ENCODE measurements at regions not wholly inside any gene's neighbourhood (a gene's known extent, or its start where the extent isn't known, plus 50 kb on each side); places are given as distances from the start of the nearest gene placed in this dataset.

DNA sequence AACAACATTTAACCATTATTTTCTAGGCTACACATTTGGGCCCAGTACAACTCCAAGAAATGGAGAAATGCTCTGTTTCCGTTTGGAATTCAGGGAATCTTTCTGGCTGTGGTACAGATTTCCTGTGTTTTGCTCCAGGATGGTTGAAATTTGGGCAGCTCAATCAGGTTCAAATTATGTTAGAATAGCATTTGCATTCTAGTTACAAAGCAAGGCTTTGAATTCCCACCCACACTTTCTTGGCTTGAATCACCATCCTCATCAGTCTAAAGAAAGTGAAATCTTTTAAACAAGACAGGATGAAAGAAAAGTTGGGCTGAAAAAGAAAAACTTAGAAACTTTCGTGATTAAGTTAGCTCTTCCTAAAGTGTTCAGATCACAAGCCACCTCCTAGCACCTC is 98.1 kb upstream of the VCX3B start:
- TF ChIP-seq, protein P1, sequence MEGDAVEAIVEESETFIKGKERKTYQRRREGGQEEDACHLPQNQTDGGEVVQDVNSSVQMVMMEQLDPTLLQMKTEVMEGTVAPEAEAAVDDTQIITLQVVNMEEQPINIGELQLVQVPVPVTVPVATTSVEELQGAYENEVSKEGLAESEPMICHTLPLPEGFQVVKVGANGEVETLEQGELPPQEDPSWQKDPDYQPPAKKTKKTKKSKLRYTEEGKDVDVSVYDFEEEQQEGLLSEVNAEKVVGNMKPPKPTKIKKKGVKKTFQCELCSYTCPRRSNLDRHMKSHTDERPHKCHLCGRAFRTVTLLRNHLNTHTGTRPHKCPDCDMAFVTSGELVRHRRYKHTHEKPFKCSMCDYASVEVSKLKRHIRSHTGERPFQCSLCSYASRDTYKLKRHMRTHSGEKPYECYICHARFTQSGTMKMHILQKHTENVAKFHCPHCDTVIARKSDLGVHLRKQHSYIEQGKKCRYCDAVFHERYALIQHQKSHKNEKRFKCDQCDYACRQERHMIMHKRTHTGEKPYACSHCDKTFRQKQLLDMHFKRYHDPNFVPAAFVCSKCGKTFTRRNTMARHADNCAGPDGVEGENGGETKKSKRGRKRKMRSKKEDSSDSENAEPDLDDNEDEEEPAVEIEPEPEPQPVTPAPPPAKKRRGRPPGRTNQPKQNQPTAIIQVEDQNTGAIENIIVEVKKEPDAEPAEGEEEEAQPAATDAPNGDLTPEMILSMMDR (IDR thresholded peaks at IDR 0.05), result no peak
- TF ChIP-seq POLR2A (IDR thresholded peaks at IDR 0.05), result no peak
- intact Hi-C loops (cut with DNase I; ENCODE audit: low total_unique reads), result no loop called here

DNA sequence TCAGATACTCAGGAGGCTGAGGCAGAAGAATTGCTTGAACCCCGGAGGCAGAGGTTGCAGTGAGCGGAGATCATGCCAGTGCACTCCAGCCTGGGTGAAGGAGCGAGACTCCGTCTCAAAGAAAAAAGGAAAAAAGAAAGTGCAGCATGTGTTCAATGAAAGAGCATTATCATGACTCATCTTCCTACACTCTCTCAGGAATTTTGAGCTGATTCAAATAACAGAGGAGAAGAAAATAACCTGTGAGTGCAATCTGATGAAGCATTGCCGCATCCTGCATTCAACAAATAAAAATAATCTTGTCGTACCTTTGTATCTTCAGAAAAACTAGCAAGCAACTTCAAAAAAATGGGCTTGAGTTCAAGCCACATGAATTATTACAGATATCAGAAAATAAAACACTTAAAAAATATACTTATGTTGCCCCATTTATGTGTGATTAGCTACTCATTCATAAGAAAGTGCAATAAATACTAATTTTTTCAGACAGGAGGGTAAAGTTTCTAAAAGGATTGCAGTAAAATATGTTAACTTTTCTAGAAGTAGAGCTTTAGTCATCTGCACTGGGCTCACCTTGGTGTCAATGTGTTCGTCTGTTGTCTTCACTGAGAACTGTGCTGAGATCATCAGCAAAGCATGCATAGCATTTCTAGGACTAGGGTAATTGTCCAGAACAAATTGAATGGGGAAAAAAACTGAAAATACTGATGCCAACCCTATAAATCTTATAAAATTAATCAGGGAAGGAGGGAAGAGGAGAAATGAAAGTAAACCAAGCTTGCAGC is 90.4 kb upstream of the VCX3B start:
- Histone ChIP-seq H3K27ac (no peak overlapping the region), H3K36me3 (no peaks in the 10 kb centered on the region), H3K4me3 (no peak overlapping the region), H3K4me1 (no peaks in the 10 kb centered on the region), H3K9me3 (no peaks in the 10 kb centered on the region), H3K27me3 (no peaks in the 10 kb centered on the region)
- DNase-seq, result no peak
- TF ChIP-seq, protein P1 (IDR thresholded peaks at IDR 0.05), result no peak
- no peak for TF ChIP-seq POLR2A (IDR thresholded peaks at IDR 0.05)
- intact Hi-C loops (cut with DNase I; ENCODE audit: low total_unique reads), result no loop called here

More for the DNA sequence above, 98.1 kb upstream of the VCX3B start:
- H3K27ac ChIP-seq, result no peak overlapping the region
- H3K4me1 ChIP-seq, result no peaks in the 10 kb centered on the region
- H3K27me3 ChIP-seq, result no peaks in the 10 kb centered on the region
- no peaks in the 10 kb centered on the region for H3K9me3 ChIP-seq
- no peak overlapping the region for H3K4me3 ChIP-seq
- no peak for DNase-seq
- no peaks in the 10 kb centered on the region for H3K36me3 ChIP-seq

DNA sequence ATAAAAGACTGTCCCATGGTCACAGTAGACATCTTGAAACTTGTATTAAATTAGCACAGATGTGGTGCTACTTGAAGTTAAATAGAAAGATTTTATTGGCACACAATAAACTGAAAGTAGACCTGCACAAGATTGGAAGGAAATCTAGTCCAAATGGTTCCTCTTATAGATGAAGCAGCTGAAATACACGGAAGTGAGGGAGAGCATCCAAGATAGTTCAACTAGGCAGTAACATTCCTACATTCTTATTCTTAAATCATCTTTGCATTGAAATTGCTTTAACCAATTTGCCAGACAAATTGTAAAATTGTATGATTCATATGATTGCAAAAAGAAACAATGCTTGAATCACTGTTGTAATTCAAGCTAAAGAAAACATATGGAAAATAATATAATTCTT is 87.6 kb upstream of the VCX3B start:
- intact Hi-C loops (cut with DNase I; ENCODE audit: low total_unique reads), result no loop called here
- no peak for DNase-seq
- H3K4me3 ChIP-seq, result no peak overlapping the region
- no peaks in the 10 kb centered on the region for H3K36me3 ChIP-seq
- H3K9me3 ChIP-seq, result no peaks in the 10 kb centered on the region
- no peaks in the 10 kb centered on the region for H3K27me3 ChIP-seq
- H3K27ac ChIP-seq, result no peak overlapping the region
- no peak for TF ChIP-seq POLR2A (IDR thresholded peaks at IDR 0.05)
- TF ChIP-seq, protein P1 (IDR thresholded peaks at IDR 0.05), result no peak
- no peaks in the 10 kb centered on the region for H3K4me1 ChIP-seq

DNA sequence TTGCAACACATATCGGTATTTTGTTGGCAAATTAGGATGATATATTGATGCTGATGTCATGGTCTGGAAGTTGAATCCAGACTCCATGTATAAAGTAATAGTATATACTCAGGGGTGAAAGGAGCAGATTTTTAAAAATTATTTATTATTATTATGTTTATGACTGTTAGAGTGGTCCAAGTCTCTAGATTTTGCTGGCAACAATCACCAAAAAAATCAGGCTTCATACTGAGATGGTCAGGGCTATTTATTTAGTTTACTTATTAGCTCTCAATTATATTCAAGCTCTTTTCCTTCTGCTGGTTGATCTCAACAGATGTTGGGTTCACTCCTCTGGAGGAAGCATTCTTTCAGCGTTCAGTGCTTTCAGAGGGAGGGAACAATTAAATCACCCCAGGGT is 73.9 kb upstream of the VCX3B start:
- Histone ChIP-seq H3K9me3 (no peaks in the 10 kb centered on the region), H3K4me3 (no peak overlapping the region), H3K27me3 (no peaks in the 10 kb centered on the region), H3K4me1 (no peaks in the 10 kb centered on the region), H3K27ac (no peak overlapping the region), H3K36me3 (no peaks in the 10 kb centered on the region)
- TF ChIP-seq POLR2A (IDR thresholded peaks at IDR 0.05), result no peak
- intact Hi-C loops (cut with DNase I; ENCODE audit: low total_unique reads), result no loop called here
- no peak for DNase-seq

DNA sequence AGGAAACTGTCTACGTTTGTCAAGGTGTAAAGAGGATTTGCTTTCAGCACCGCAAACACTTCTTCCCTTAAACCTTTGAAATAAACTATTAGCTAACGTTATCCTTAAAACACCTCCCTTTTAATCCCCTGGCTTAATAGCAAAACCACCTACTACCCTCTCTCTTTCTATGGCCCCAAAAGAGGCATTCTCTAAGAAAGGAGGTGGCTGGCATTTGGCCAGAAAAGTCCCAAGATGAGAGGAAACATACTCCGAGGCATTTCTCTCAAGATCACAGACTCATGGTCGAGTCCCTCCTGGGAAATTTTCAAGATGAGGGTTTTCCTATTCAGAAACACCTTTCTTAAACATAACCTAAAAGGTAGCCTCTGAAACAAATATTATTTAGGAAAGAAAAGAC is 60.6 kb upstream of the VCX3B start:
- Histone ChIP-seq H3K27me3 (no peaks in the 10 kb centered on the region), H3K4me3 (no peak overlapping the region), H3K9me3 (no peaks in the 10 kb centered on the region), H3K4me1 (no peaks in the 10 kb centered on the region), H3K27ac (no peak overlapping the region), H3K36me3 (no peaks in the 10 kb centered on the region)
- DNase-seq, result no peak
- intact Hi-C loops (cut with DNase I; ENCODE audit: low total_unique reads), result no loop called here
- TF ChIP-seq, protein P1 (IDR thresholded peaks at IDR 0.05), result no peak
- TF ChIP-seq POLR2A (IDR thresholded peaks at IDR 0.05), result no peak
